ENCODE measurements at regions not wholly inside any gene's neighbourhood (a gene's known extent, or its start where the extent isn't known, plus 50 kb on each side); places are given as distances from the start of the nearest gene placed in this dataset.

DNA sequence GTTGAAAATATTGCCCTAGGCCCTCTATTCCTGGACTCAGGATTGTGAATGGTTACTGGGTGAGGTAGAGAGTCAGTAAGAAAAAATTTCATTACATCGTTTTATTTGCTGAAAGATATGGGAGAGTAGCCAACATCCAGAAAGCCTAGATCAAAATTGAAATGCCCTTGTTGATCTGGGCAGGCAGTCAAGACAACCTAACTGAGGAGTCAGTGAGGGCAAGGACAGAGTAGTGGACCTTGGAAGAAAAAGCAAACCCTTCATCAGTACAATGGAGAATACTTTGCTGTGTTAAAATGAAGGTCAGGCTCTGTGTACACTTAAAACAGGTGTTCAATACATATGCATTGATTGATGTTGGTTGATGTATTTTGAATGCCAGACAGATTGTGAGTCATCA, 576.7 kb downstream of the OLFM4 start:
- Histone ChIP-seq H3K27ac (ENCODE audit: low read depth, low read length) (no peak overlapping the region), H3K4me3 (ENCODE audit: low read length) (no peak overlapping the region), H3K9me3 (ENCODE audit: control insufficient read depth, low read length) (no peaks in the 10 kb centered on the region), H3K36me3 (ENCODE audit: control insufficient read depth, insufficient read depth, low read length) (no peaks in the 10 kb centered on the region), H3K27me3 (ENCODE audit: control insufficient read depth, insufficient read depth, low read length, poor library complexity, severe bottlenecking) (no peaks in the 10 kb centered on the region), H3K9ac (ENCODE audit: extremely low read depth, low read length, poor library complexity, severe bottlenecking) (no peak overlapping the region), H3K4me1 (ENCODE audit: control insufficient read depth, insufficient read depth, low read length) (no peaks in the 10 kb centered on the region)
- Mint-ChIP-seq H3K27ac (no peak overlapping the region), H3K4me3 (no peak overlapping the region), H3K27me3 (ENCODE audit: insufficient read depth) (no peaks in the 10 kb centered on the region), H3K9me3 (no peaks in the 10 kb centered on the region), H3K4me1 (no peaks in the 10 kb centered on the region), H3K36me3 (ENCODE audit: low read depth) (no peaks in the 10 kb centered on the region)
- TF ChIP-seq, protein P1, sequence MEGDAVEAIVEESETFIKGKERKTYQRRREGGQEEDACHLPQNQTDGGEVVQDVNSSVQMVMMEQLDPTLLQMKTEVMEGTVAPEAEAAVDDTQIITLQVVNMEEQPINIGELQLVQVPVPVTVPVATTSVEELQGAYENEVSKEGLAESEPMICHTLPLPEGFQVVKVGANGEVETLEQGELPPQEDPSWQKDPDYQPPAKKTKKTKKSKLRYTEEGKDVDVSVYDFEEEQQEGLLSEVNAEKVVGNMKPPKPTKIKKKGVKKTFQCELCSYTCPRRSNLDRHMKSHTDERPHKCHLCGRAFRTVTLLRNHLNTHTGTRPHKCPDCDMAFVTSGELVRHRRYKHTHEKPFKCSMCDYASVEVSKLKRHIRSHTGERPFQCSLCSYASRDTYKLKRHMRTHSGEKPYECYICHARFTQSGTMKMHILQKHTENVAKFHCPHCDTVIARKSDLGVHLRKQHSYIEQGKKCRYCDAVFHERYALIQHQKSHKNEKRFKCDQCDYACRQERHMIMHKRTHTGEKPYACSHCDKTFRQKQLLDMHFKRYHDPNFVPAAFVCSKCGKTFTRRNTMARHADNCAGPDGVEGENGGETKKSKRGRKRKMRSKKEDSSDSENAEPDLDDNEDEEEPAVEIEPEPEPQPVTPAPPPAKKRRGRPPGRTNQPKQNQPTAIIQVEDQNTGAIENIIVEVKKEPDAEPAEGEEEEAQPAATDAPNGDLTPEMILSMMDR (conservative IDR thresholded peaks at IDR 0.05), result no peak
- WGBS, 2 experiments (ENCODE audit: insufficient coverage in 1 of 2, insufficient read length in 1 of 2), result 80 to 97% methylated on average over 1 of the region's 1 CpG
- DNase-seq, result no peak

DNA sequence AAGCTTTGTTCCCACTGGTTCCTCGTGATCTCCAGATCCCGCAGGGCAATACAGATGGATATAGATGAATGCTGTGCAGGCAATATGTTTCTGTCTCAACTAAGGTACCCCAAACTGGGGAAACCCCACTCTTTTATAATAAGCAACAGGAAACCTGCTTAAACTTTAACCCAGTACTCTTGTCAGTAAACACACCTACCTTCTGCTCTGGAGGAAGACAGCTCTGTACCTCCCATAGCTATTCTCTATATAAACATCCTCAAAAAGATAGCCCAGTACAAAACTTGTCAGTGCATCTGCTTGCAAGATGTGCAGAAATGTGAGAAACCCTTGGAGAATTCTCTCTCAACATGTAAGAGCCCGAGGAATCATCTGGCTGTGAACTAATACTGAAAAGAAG, 583.6 kb downstream of the OLFM4 start:
- H3K4me3 ChIP-seq (ENCODE audit: low read length), result no peak overlapping the region
- no peaks in the 10 kb centered on the region for H3K9me3 ChIP-seq (ENCODE audit: control insufficient read depth, low read length)
- H3K27ac ChIP-seq (ENCODE audit: low read depth, low read length), result no peak overlapping the region
- TF ChIP-seq, protein P1 (conservative IDR thresholded peaks at IDR 0.05), result no peak
- H3K36me3 Mint-ChIP-seq (ENCODE audit: low read depth), result no peaks in the 10 kb centered on the region
- H3K9me3 Mint-ChIP-seq, result no peaks in the 10 kb centered on the region
- H3K4me3 Mint-ChIP-seq, result no peak overlapping the region
- no peaks in the 10 kb centered on the region for H3K36me3 ChIP-seq (ENCODE audit: control insufficient read depth, insufficient read depth, low read length)
- H3K27me3 ChIP-seq (ENCODE audit: control insufficient read depth, insufficient read depth, low read length, poor library complexity, severe bottlenecking), result no peaks in the 10 kb centered on the region
- no peaks in the 10 kb centered on the region for H3K4me1 ChIP-seq (ENCODE audit: control insufficient read depth, insufficient read depth, low read length)
- no peak overlapping the region for H3K9ac ChIP-seq (ENCODE audit: extremely low read depth, low read length, poor library complexity, severe bottlenecking)
- no peaks in the 10 kb centered on the region for H3K4me1 Mint-ChIP-seq
- no peak overlapping the region for H3K27ac Mint-ChIP-seq
- 94 to 100% methylated on average over 3 of the region's 3 CpGs for WGBS, 2 experiments (ENCODE audit: insufficient coverage in 1 of 2, insufficient read length in 1 of 2)
- H3K27me3 Mint-ChIP-seq (ENCODE audit: insufficient read depth), result no peaks in the 10 kb centered on the region
- DNase-seq, result no peak

DNA sequence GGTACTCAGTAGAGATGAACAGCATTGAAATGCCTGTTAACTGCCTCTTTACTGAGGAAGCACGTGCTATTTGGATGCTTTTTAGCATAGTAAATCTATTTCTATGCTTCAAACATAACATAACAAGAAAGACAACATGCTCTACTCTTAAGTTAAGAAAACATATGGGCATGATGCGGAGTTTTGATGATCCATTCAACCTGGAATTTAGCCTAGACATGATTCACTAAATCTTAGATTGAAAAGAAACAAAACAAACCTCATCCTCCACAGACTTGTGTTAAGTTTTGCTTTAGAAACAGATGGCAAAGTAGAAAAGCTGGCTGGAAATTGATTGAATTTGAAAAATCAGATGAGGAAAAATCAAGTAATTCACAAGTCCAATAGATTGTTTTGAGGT, 593.8 kb downstream of the OLFM4 start:
- Histone ChIP-seq H3K4me3 (ENCODE audit: low read length) (no peak overlapping the region), H3K27me3 (ENCODE audit: control insufficient read depth, insufficient read depth, low read length, poor library complexity, severe bottlenecking) (no peaks in the 10 kb centered on the region), H3K27ac (ENCODE audit: low read depth, low read length) (no peak overlapping the region), H3K9me3 (ENCODE audit: control insufficient read depth, low read length) (no peaks in the 10 kb centered on the region), H3K4me1 (ENCODE audit: control insufficient read depth, insufficient read depth, low read length) (no peaks in the 10 kb centered on the region), H3K36me3 (ENCODE audit: control insufficient read depth, insufficient read depth, low read length) (no peaks in the 10 kb centered on the region), H3K9ac (ENCODE audit: extremely low read depth, low read length, poor library complexity, severe bottlenecking) (no peak overlapping the region)
- Mint-ChIP-seq H3K36me3 (ENCODE audit: low read depth) (no peaks in the 10 kb centered on the region), H3K4me3 (no peak overlapping the region), H3K4me1 (no peaks in the 10 kb centered on the region), H3K27me3 (ENCODE audit: insufficient read depth) (no peaks in the 10 kb centered on the region), H3K9me3 (no peaks in the 10 kb centered on the region), H3K27ac (no peak overlapping the region)
- DNase-seq, result no peak
- TF ChIP-seq, protein P1 (conservative IDR thresholded peaks at IDR 0.05), result no peak
- 94 to 100% methylated on average over 1 to 2 of the region's 2 CpGs for WGBS, 2 experiments (ENCODE audit: insufficient coverage in 1 of 2, insufficient read length in 1 of 2)
